ENCODE measurements at regions not wholly inside any gene's neighbourhood (a gene's known extent, or its start where the extent isn't known, plus 50 kb on each side); places are given as distances from the start of the nearest gene placed in this dataset.
A peak's percentile ranks its signal among the peaks of the same experiment; 100 is the strongest.

DNA sequence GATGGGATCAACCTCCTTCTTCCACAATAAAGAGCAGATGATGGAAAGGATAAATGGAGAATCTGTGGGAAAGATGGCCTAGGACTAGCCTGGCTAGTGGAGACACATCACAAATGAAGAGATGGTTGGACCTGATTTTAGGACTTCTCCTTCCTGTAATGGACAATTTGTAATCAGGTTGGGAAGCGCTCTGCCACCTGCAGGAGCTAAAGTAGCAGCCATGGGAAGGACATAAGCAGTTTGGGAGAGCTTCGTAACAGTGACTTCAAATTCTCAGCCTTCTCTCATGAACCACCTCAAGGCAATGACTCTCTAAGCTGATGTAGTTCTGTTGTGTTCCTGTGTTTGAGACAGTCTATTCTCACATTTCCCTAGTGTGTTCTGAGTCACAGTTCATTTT, 137.9 kb upstream of the BMP2 start:
- TF ChIP-seq ZNF367 (CRISPR knock-in tag; IDR thresholded peaks at IDR 0.05; ENCODE audit: borderline replicate concordance): no peak
- TF ChIP-seq ZNF746 (CRISPR knock-in tag; IDR thresholded peaks at IDR 0.05): no peak
- no peak for TF ChIP-seq GTF2F1 (IDR thresholded peaks at IDR 0.05; ENCODE audit: low read length)
- TF ChIP-seq, protein P1, sequence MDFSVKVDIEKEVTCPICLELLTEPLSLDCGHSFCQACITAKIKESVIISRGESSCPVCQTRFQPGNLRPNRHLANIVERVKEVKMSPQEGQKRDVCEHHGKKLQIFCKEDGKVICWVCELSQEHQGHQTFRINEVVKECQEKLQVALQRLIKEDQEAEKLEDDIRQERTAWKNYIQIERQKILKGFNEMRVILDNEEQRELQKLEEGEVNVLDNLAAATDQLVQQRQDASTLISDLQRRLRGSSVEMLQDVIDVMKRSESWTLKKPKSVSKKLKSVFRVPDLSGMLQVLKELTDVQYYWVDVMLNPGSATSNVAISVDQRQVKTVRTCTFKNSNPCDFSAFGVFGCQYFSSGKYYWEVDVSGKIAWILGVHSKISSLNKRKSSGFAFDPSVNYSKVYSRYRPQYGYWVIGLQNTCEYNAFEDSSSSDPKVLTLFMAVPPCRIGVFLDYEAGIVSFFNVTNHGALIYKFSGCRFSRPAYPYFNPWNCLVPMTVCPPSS (IDR thresholded peaks at IDR 0.05): no peak
- no peak for TF ChIP-seq KDM5A (IDR thresholded peaks at IDR 0.05; ENCODE audit: borderline replicate concordance, low read length)
- H3K27ac ChIP-seq (ENCODE audit: extremely low read length, insufficient read depth, low read length): no peak overlapping the region
- H3K4me3 ChIP-seq (replicated peaks in 1 of 3; ENCODE audit: insufficient read depth in 1 of 3, low read depth in 2 of 3, low read length in 3 of 3): no peak overlapping the region
- intact Hi-C loops (cut with micrococcal nuclease; ENCODE audit: unreplicated experiment): loop anchor here (5.0 kb wide), 1 partner anchor 362 kb away; no protein-coding TSS in a partner anchor
- BruUV-seq (replicated peaks): no TSS peak
- FAIRE-seq: no peak
- no peak overlapping the region for H2AFZ ChIP-seq (ENCODE audit: low read length)
- CTCF ChIA-PET (ENCODE audit: low intra/inter-chr PET ratio, low total read pairs): no interaction called here
- WGBS (ENCODE audit: low lambda C conversion rate): 39% methylated on average over 2 of the region's 2 CpGs
- no peaks in the 10 kb centered on the region for H3K27me3 ChIP-seq (ENCODE audit: control insufficient read depth in 1 of 2, insufficient read depth in 2 of 2, low read length in 2 of 2)
- POLR2A ChIA-PET: no interaction called here
- ATAC-seq: no peak
- no peaks in the 10 kb centered on the region for H3K36me3 ChIP-seq (replicated peaks in 1 of 2; ENCODE audit: control insufficient read depth in 1 of 2, insufficient read depth in 2 of 2, low read length in 2 of 2)
- H3K79me2 ChIP-seq (ENCODE audit: insufficient read depth, low read length): no peaks in the 10 kb centered on the region
- in situ Hi-C loops (cut with HindIII; ENCODE audit: extremely low pct_ligation_motif_present, low pct_unique_long_range_greater_than_20kb): no loop called here
- H3K4me1 ChIP-seq (ENCODE audit: insufficient read depth, low read length): no peaks in the 10 kb centered on the region
- no peak for DNase-seq (ENCODE audit: low spot score)
- no peak overlapping the region for H3K9ac ChIP-seq (ENCODE audit: insufficient read depth, low read depth, low read length)
- no peaks in the 10 kb centered on the region for H4K20me1 ChIP-seq (ENCODE audit: insufficient read depth, low read length)
- H3K9me3 ChIP-seq (ENCODE audit: low read length): no peaks in the 10 kb centered on the region
- no peak overlapping the region for H3K4me2 ChIP-seq (ENCODE audit: low read depth, low read length)

DNA sequence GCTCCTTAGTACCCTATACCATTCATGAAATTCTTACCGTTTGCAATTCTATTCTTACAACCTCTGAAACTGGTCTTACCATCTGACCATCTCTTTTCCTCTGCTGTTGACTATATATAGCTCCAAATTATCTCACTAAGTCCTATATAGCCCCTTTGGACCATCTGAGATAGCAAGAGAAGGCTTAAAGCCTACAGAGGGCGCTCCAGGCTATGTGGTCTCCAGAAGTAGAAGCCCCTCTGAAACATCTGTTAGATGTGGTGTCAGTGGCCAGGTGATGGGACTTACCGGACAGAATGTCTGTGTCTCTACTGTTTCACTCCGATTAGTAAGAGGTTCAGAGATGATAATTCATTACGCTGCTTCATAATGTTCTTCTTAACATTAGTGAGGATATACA, 140.7 kb upstream of the BMP2 start:
- Histone ChIP-seq H3K4me2 (ENCODE audit: low read depth, low read length) (no peak overlapping the region), H2AFZ (ENCODE audit: low read length) (no peak overlapping the region), H3K36me3 (replicated peaks in 1 of 2; ENCODE audit: control insufficient read depth in 1 of 2, insufficient read depth in 2 of 2, low read length in 2 of 2) (no peaks in the 10 kb centered on the region), H4K20me1 (ENCODE audit: insufficient read depth, low read length) (no peaks in the 10 kb centered on the region), H3K27me3 (ENCODE audit: control insufficient read depth in 1 of 2, insufficient read depth in 2 of 2, low read length in 2 of 2) (no peaks in the 10 kb centered on the region), H3K79me2 (ENCODE audit: insufficient read depth, low read length) (no peaks in the 10 kb centered on the region), H3K27ac (ENCODE audit: extremely low read length, insufficient read depth, low read length) (no peak overlapping the region), H3K9me3 (ENCODE audit: low read length) (no peaks in the 10 kb centered on the region), H3K9ac (ENCODE audit: insufficient read depth, low read depth, low read length) (no peak overlapping the region), H3K4me1 (ENCODE audit: insufficient read depth, low read length) (peaks cover 9% of the 10 kb centered on the region), H3K4me3 (replicated peaks in 1 of 3; ENCODE audit: insufficient read depth in 1 of 3, low read depth in 2 of 3, low read length in 3 of 3) (no peak overlapping the region)
- ATAC-seq (peak; percentile 62), DNase-seq (ENCODE audit: low spot score) (peak; percentile 18), FAIRE-seq (no peak)
- no TSS peak for BruUV-seq (replicated peaks)
- TF ChIP-seq, protein P2, sequence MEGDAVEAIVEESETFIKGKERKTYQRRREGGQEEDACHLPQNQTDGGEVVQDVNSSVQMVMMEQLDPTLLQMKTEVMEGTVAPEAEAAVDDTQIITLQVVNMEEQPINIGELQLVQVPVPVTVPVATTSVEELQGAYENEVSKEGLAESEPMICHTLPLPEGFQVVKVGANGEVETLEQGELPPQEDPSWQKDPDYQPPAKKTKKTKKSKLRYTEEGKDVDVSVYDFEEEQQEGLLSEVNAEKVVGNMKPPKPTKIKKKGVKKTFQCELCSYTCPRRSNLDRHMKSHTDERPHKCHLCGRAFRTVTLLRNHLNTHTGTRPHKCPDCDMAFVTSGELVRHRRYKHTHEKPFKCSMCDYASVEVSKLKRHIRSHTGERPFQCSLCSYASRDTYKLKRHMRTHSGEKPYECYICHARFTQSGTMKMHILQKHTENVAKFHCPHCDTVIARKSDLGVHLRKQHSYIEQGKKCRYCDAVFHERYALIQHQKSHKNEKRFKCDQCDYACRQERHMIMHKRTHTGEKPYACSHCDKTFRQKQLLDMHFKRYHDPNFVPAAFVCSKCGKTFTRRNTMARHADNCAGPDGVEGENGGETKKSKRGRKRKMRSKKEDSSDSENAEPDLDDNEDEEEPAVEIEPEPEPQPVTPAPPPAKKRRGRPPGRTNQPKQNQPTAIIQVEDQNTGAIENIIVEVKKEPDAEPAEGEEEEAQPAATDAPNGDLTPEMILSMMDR (CRISPR knock-in tag; IDR thresholded peaks at IDR 0.05): peak; percentile 32; the same call in 1 of the 2 replicates
- TF ChIP-seq, protein P3, sequence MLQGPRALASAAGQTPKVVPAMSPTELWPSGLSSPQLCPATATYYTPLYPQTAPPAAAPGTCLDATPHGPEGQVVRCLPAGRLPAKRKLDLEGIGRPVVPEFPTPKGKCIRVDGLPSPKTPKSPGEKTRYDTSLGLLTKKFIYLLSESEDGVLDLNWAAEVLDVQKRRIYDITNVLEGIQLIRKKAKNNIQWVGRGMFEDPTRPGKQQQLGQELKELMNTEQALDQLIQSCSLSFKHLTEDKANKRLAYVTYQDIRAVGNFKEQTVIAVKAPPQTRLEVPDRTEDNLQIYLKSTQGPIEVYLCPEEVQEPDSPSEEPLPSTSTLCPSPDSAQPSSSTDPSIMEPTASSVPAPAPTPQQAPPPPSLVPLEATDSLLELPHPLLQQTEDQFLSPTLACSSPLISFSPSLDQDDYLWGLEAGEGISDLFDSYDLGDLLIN (CRISPR knock-in tag; IDR thresholded peaks at IDR 0.05; ENCODE audit: borderline replicate concordance): no peak
- intact Hi-C loops (cut with micrococcal nuclease; ENCODE audit: unreplicated experiment) (loop anchor here (5.0 kb wide), 1 partner anchor 360 kb away; no protein-coding TSS in a partner anchor), in situ Hi-C loops (cut with HindIII; ENCODE audit: extremely low pct_ligation_motif_present, low pct_unique_long_range_greater_than_20kb) (no loop called here)
- 53% methylated on average over 5 of the region's 5 CpGs for WGBS (ENCODE audit: low lambda C conversion rate)
- CTCF ChIA-PET (ENCODE audit: low intra/inter-chr PET ratio, low total read pairs): no interaction called here
- POLR2A ChIA-PET: no interaction called here
